Prostate gland (tissue), 2 donors: ENCODE measurements at regions not wholly inside any gene's neighbourhood (a gene's known extent, or its start where the extent isn't known, plus 50 kb on each side); places are given as distances from the start of the nearest gene placed in this dataset.

Experiments
- DNase-seq: peaks from one replicate; pipeline ENCODE4 v3.0.0-alpha.2; 2019; ENCODE audit warnings: low spot score
- H3K27ac ChIP-seq, 2 donors: fragments of 200-600 bp; sonication (generic); 2 replicates each; pipeline ENCODE4 v1.5.1; 2017 to 2019
- H3K27me3 ChIP-seq: fragments of 200-600 bp; sonication (generic); replicated peaks from 2 replicates; pipeline ENCODE4 v1.5.1; 2019; ENCODE audit not compliant: insufficient read depth
- H3K36me3 ChIP-seq, 2 donors: fragments of 200-600 bp; sonication (generic); 1 replicate in 1 of 2; 2 replicates in 1 of 2; pipeline versions ENCODE4 v1.5.1 to v1.8.1; 2017 to 2019
- H3K4me1 ChIP-seq: fragments of 200-600 bp; sonication (generic); replicated peaks from 2 replicates; pipeline ENCODE4 v1.5.1; 2019
- H3K4me3 ChIP-seq, 2 donors: fragments of 200-600 bp; sonication (generic); 2 replicates each; pipeline ENCODE4 v1.5.1; 2017 to 2019
- H3K9me3 ChIP-seq: fragments of 200-600 bp; sonication (generic); 2 replicates; pipeline ENCODE4 v1.5.1; 2017
- CTCF ChIP-seq, 4 experiments: fragments of 200-600 bp in 2 of 4; fragments of 450-650 bp in 2 of 4; sonication (generic) in 2 of 4; IDR thresholded peaks; 1 replicate in 3 of 4; 2 replicates in 1 of 4; pipeline ENCODE4 v1.5.1; 2016 to 2019; ENCODE audit warnings: antibody characterized with exemption in 4 of 4, mild to moderate bottlenecking in 2 of 4, moderate library complexity in 2 of 4
- POLR2A ChIP-seq: fragments of 450-650 bp; IDR thresholded peaks from one replicate; pipeline ENCODE4 v1.6.1; 2016; ENCODE audit warnings: antibody characterized with exemption, mild to moderate bottlenecking
- POLR2AphosphoS5 ChIP-seq: sonication (generic); formaldehyde crosslinking; IDR thresholded peaks from one replicate; pipeline ENCODE4 v1.6.1; 2017; ENCODE audit warnings: antibody characterized with exemption
- WGBS: methylation state at CpG from one replicate; pipeline ENCODE4 v1.1.5; 2018; 5-methylcytosine and 5-hydroxymethylcytosine counted together
- intact Hi-C: fragments of 100-400 bp; cut with DNase I; formaldehyde crosslinking; loops from one replicate; pipeline ENCODE4 v1.14.2; 2022

DNA sequence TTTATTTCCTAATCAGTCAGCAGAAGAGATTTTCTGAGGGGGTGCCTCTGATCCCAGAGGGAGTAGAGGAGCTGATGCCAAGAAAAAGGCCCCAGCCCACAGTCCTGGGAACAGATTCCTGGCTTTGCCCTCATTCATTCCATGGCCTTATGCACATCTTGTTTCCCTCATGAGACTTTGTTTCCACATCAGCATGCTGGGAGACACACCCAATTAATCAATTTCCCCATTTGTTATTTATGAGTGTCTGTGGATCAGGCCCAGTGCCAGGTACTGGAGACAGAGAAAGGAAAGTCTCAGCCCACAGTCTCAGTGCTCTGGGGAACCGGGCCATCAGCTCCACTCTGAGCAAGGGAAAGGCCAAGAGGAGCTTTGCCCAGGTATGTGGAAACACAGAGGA, 496.2 kb upstream of the ZMIZ1 start:
- no peak overlapping the region for H3K27ac ChIP-seq
- TF ChIP-seq POLR2AphosphoS5 (no peak), POLR2A (no peak), CTCF (IDR thresholded peaks at IDR 0.05) (no peak)
- no peaks in the 10 kb centered on the region for H3K9me3 ChIP-seq
- H3K27me3 ChIP-seq, result no peaks in the 10 kb centered on the region
- intact Hi-C loops, result no loop called here
- H3K36me3 ChIP-seq, result no peaks in the 10 kb centered on the region
- DNase-seq, result no peak
- 96% methylated on average over 1 of the region's 1 CpG for WGBS
- no peak overlapping the region for H3K4me3 ChIP-seq
- no peaks in the 10 kb centered on the region for H3K4me1 ChIP-seq

DNA sequence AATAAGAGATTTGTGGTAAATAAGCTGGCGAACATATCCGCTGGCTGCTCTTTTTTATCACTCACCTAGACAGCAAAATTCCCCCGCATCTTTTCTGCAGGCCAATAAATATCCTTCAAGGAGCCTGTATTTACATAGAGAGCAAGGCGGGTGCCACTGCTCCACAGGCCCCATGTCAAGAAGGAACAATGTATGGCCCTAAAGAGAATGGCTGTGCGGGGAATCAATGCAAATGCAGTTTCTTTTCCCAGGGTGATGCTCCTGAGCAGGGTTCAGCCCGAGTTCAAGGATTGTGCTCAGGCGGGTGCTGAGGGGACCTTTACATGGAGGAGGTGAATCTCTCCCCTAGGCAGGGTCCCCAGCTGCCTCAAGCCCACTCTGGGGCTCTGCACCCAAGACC, 494.2 kb upstream of the ZMIZ1 start:
- DNase-seq, result no peak
- H3K4me3 ChIP-seq, result no peak overlapping the region
- WGBS, result 89% methylated on average over 7 of the region's 7 CpGs
- no peak overlapping the region for H3K27ac ChIP-seq
- intact Hi-C loops, result no loop called here
- no peak for TF ChIP-seq POLR2A
- no peak for TF ChIP-seq POLR2AphosphoS5
- TF ChIP-seq CTCF (IDR thresholded peaks at IDR 0.05), result no peak
- no peaks in the 10 kb centered on the region for H3K36me3 ChIP-seq
- no peaks in the 10 kb centered on the region for H3K9me3 ChIP-seq
- no peaks in the 10 kb centered on the region for H3K27me3 ChIP-seq
- no peaks in the 10 kb centered on the region for H3K4me1 ChIP-seq

GRCh38 chr10:78575400-78575799, 493.4 kb upstream of the ZMIZ1 start:
- DNase-seq, result no peak
- TF ChIP-seq POLR2A (no peak), POLR2AphosphoS5 (no peak), CTCF (IDR thresholded peaks at IDR 0.05) (no peak)

DNA sequence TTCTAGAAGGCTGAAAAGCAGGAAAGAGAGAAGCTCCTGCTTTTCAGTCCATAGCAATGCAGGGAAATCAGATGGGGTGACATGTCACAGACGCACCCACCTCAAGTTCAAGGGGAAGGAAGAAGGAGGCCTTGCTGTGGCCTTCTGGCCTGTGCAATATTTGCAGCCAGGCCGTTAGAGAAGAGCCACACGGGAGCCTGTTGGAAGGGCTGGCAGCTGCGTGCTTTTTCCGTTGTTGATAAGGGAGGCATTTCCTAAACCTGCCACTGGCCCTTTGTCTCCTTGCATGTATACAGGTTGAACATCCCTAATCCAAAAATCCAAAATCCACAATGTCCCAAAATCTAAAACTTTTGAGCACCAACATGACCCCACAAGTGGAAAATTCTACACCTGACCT, 492.5 kb upstream of the ZMIZ1 start:
- H3K27ac ChIP-seq, result no peak overlapping the region
- 78% methylated on average over 5 of the region's 5 CpGs for WGBS
- DNase-seq, result no peak
- no peaks in the 10 kb centered on the region for H3K36me3 ChIP-seq
- no peaks in the 10 kb centered on the region for H3K27me3 ChIP-seq
- TF ChIP-seq CTCF (IDR thresholded peaks at IDR 0.05) (no peak), POLR2A (no peak), POLR2AphosphoS5 (no peak)
- H3K4me1 ChIP-seq, result no peaks in the 10 kb centered on the region
- H3K4me3 ChIP-seq, result no peak overlapping the region
- intact Hi-C loops, result no loop called here
- no peaks in the 10 kb centered on the region for H3K9me3 ChIP-seq

More at GRCh38 chr10:78575400-78575799, 493.4 kb upstream of the ZMIZ1 start:
- 62% methylated on average over 6 of the region's 6 CpGs for whole genome bisulfite sequencing
- Histone ChIP-seq H3K9me3 (no peaks in the 10 kb centered on the region), H3K4me3 (no peak overlapping the region), H3K4me1 (no peaks in the 10 kb centered on the region), H3K36me3 (no peaks in the 10 kb centered on the region), H3K27ac (no peak overlapping the region), H3K27me3 (no peaks in the 10 kb centered on the region)
- intact Hi-C loops, result no loop called here

GRCh38 chr10:78577712-78578111, 491.1 kb upstream of the ZMIZ1 start:
- no peak for TF ChIP-seq POLR2AphosphoS5
- TF ChIP-seq POLR2A, result no peak
- no peak for TF ChIP-seq CTCF (IDR thresholded peaks at IDR 0.05)
- Histone ChIP-seq H3K36me3 (no peaks in the 10 kb centered on the region), H3K27me3 (no peaks in the 10 kb centered on the region), H3K4me3 (no peak overlapping the region), H3K27ac (no peak overlapping the region), H3K4me1 (no peaks in the 10 kb centered on the region), H3K9me3 (no peaks in the 10 kb centered on the region)
- DNase-seq, result no peak
- intact Hi-C loops, result no loop called here
- 59% methylated on average over 5 of the region's 5 CpGs for WGBS
